NOMO-1 treated with dmso at 0.1 percent for 144 hours (cell line): ENCODE measurements at regions not wholly inside any gene's neighbourhood (a gene's known extent, or its start where the extent isn't known, plus 50 kb on each side); places are given as distances from the start of the nearest gene placed in this dataset.
"Not testable (repeated sequence)": the region's sequence is repeated elsewhere in the genome, so short reads cannot be mapped to it uniquely, and the experiment has no call there.

Experiments
- DNase-seq: peaks from one replicate; lab custom pipeline; 2025; ENCODE audit not compliant: unreplicated experiment; lab: John Stamatoyannopoulos, UW

DNA sequence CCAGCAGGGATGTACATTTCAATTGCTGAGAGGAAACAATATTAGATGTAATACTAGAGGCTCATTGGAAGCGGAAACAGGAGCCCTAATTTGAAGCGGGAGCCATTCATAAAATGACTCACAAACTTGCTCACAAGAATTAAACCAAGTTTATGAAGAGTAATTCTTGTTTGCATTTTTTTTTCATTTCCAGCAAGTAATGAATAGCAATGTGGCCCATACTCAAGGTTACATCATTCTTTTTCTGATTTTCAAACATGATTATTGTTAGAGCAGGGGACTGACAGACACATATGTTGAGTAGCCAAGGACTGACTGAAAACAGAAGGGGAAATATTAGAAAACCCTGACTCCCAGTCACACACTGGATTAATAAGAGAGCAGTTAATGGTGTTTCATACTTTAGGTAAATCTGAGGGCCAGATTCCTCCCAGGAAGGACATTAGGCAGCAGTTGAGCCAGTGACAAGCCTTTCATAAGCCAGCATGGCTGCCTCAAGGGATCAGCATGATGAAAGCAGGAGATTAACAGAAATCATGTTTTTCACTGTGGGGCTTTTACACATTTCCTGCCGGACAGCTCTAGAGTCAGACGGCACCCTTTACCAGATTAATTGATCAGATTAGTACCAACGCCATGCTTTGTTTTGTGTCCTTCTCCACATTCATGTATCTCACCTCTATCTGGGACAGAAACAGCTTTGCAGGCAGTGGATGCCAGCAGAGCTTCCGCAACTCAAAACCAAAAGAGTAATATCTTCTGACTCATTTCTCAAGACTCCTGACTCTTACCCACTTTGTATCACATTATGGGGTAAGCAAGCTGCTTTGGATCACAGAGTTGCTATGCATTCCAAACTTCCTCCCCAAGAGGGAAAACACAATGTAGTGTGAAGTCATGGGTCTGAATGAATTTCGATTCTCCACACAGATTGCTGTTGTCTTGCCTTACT, 831.6 kb downstream of the KCNA4 start:
- DNase-seq: no peak

DNA sequence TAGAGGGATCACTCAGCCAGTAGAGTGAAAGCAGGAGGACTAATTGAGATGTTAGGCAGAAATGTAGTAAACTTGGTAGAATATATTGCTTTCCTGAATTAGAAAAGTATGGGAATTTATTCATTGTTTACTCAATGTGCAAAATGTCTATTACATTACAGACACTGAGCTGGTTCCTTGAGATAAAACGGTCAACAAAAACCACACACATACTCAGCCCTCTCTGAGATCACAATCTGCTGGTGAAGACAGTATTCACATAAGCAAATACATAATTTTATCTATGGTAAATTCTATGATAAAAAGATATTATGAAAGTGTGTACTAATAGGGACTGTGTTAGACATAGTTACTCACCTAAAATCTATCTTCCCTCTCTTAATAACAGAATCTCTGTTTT, 833.5 kb downstream of the KCNA4 start:
- no peak for DNase-seq

- DNase-seq: no peak
Measured at GRCh38 chr11:29173660-29174062, 843.2 kb downstream of the KCNA4 start.

DNA sequence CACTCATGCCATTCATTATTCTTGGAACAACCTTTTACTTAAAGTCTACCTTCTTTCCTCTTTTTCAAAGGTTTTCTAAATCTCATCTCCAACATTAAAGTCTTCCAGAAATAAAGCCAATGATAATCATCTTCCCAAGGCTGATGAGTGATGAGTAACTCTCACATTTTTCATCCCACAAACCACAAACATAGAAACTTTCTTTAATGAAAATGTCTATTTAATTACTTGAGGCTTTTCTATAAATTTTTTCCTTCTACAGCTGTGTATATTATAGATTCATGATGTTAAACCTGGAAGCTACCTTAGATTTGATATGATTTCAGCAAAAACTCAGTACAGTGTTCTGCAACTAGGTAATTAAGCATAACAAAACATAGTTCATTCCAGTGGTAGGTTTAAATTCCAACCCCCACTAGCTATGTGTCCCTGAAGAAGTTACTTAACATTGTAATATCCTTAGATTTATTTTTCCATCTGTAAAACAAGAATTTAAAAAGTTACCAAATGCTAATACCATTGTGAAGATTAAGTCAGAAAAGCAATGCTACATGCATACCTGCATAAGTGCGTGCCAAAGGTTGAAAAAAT, 845.4 kb downstream of the KCNA4 start:
- DNase-seq: no peak

- DNase-seq: no peak
Measured at GRCh38 chr11:29166306-29166705, 850.5 kb downstream of the KCNA4 start.

GRCh38 chr11:29163231-29163630, 853.6 kb downstream of the KCNA4 start:
- DNase-seq: no peak

DNA sequence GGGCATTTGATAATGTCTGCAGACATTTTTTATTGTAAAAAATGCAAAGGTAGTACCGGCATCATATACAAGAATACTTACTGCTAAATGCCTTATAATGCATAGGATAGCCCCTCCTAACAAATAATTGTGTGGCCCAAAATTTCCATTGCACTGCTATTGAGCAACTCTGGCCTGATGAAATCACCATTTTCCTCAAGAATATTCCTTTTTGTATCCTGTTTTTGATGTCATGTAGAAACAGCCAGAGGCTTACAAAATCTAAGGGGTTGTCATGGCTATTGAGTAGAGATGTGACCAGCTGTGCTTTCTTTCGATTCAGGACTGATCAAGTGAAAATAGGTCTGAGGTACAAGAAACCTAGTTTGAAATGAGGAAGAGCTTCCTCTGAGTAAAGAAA, 854.3 kb downstream of the KCNA4 start:
- DNase-seq: no peak

DNA sequence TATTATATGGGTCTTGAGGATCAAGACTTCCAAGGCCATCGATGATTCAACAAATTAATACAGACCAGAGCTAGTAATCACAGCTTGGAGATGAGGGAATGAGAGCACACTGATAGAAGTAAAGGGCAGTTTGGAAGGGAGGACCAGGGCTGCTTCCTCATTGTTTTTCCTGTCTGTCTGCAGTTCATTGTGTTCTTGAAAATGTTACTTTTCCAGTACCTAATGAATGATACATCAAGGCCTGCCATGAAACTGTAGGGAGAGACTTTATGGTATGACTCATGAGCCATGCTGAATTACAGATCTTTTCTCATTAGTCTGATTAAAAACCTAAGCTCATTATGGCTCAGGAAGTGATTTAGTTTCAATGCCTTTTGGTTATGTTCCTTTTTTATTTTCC, 855.6 kb downstream of the KCNA4 start:
- no peak for DNase-seq

DNA sequence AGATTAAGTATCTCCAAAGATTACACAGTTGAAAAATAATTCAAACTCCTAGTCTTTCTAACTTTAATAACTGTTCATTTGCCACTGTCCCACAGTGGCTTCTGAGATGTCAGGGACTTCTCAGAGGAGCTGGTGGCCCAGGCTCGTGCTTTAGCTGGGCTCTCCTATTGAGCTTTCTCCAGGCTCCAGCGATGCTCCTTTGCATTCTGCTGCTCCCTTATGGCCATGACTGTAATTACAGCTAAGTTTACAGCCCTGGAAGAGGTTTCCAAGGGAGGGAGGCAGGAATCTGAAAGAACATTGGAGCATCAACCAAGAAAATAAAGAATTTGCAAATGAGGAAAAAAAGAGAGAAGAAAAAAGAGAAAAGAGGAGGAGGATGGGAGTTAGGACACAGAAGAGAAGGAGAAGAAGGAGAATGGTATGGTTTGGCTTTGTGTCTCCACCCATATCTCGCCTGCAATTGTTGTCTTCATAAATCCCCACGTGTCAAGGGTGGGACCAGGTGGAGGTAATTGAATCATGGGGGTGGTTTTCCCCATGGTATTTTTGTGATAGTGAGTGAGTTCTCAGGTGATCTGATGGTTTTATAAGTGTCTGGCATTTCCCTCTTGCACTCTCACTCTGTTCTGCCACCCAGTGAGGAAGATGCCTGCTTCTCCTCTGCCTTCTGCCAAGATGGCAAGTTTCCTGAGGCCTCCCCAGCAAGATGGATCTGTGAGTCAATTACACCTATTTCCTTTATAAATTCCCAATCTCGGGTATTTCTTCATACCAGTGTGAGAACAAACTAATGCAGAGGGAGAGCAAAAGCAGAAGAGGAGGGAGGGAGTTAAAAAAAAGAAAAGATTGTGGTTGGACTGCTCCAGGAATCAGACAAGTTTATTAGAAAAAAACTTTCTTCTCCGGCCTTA, 857.0 kb downstream of the KCNA4 start:
- DNase-seq: no peak

- no peak for DNase-seq
Measured at GRCh38 chr11:29153078-29153477, 863.8 kb downstream of the KCNA4 start.

DNA sequence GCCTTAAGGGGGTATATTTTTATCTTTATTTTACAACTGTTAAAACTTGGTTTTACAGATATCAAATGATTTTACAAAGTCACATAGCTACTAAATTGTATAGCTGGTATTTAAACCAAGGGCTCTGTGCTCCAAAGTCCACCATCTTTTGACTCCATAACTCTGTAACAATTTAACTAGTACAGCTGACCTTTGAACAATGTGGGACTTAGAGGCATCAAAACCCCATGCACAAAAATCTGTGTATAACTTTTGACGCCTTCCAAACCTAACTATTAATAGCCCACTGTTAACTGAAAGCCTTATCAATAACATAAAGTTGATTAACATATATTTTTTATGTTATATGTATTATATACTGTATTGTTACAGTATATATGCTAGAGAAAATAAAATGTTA, 874.3 kb downstream of the KCNA4 start:
- not testable (repeated sequence) for DNase-seq

GRCh38 chr11:29135504-29135903, 881.3 kb downstream of the KCNA4 start:
- DNase-seq: no peak

GRCh38 chr11:29131055-29131454, 885.8 kb downstream of the KCNA4 start:
- DNase-seq: no peak

DNA sequence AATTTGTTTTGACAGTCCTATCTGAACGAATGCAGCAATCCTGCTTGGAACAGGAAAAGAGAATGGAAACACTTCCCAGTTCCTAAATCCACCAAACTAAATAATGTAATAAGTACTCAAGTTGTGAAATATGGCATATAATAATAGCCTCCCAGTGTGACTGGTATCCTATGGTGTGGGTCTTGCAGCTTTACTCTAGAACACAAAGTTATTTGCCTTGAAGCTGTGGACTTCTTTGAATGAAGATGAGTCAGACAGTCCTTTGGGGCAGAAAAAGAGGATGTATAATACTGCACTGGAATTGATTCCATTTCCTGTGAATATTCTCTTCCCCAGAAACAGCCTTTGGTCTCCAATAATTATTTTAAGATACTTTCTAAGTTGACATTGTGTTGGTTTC, 887.0 kb downstream of the KCNA4 start:
- DNase-seq: no peak

GRCh38 chr11:29127461-29127860, 889.4 kb downstream of the KCNA4 start:
- no peak for DNase-seq

DNA sequence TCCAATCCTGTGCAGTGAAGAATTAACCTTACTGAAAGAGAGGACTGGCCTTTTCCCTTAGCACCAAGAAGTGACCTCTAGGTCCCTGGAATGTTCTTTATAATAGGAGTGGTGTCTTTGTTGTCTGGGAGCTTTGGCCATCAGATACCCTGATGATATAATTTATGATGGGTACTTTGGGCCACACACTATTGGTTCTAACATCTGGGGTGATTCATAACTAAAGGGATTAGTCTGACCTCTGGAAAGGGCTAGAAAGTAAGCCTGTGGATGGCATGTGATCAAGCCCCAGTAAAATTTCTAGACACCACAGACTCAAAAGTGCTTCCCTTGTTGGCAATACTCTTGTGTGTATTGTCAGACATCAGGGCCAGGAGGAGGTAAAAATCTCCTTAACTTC, 891.2 kb downstream of the KCNA4 start:
- no peak for DNase-seq

DNA sequence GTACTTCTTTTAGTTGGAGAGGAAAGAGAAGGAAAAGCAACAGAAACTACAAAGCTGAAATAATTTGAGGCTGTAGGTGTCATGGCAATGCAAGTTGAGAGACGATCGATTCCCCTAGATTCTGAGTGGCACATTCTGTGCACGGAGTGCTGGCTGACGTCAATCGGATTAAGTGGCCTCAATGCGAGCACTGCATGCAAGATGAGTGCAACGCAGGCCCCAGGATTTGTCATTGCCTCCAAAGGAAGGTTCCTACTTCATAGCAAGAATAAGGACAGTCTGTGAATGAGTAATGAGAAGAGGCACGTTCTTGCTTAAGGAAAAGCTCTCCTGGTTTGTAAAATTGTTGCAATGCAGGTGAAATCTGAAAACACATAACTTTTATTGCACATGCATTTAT, 892.4 kb downstream of the KCNA4 start:
- no peak for DNase-seq

DNA sequence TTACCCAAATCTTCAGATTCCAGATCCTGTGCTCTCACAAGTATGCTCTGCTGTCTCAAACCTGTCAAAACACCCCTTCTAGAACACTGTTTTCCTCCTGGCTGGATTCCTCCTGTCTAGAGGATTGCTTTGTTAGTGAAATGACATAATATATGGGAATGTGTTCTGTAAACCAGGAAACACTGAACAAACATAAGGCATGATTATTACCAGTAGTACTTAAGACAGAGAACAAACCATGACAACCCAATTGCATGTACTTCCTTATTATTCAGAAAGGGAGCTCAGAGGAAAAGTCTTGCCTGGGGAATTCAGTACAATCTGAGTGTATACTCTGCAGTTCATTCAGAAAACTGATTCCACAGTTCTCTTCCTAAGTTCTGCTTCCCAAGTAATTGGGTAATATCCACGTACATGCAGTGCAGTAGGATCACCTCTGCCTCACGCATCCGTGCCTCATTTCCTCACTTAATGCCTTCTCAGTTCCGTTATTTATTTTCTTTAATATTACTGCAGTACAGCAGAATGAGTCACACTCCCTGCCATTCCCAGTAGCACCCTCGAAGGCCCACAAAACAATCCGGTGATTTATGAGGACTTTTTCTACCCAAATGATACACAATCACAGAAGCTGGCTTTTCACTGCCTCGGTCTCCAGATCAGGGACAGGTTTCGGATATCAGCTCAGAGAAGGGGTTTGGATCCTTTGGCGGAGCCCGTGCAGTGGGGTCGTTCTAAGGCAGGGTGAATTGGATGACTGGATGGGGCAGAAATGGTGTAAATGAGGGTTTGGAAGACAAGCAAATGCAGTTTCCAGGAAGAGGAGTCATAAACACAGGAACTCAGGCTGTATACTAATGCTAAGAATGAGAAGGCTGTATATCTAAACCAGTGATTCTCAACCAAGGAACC, 896.9 kb downstream of the KCNA4 start:
- no peak for DNase-seq

- no peak for DNase-seq
Measured at GRCh38 chr11:29119116-29119515, 897.7 kb downstream of the KCNA4 start.

DNA sequence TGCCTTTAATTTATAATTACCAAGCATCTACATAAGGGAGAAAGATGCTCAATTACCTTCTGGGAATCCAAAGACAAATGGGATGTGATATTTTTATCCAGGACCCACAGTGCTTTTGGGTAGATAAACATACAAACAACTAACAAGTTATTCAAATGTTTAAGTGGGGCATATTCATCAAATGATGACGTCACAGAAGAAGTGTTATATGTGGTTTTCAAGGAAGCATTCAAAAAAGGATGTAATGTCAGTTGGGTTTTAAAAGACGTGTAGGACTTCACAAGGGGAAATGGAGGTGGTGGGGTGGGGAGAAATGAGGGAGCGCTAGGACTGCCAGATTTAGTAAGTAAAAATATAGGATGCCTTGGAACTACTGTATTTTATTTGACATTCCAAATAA, 915.9 kb downstream of the KCNA4 start:
- no peak for DNase-seq
